ENCODE measurements at regions not wholly inside any gene's neighbourhood (a gene's known extent, or its start where the extent isn't known, plus 50 kb on each side); places are given as distances from the start of the nearest gene placed in this dataset.

DNA sequence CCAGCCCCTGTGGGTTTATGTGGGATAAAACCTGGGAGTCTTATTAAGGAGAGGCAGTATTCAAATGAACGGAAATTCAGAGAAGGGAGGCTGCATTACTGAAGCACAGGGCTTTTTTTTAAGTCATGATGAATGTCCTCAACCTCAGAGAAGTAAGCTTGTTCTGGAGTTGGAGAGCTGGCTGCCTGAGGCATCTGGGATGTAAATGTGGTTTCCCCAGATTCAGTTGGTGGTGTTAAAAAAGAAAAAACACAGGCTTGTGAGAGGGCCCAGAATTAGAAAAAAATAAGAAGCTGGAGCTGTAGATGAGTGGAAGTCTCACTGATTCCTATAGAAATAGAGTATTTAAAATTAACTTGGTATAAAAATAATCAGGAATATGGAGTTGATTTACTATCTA lies 64.0 kb upstream of the GPR12 start:
- no peak overlapping the region for H3K4me3 ChIP-seq
- H3K27me3 ChIP-seq: no peaks in the 10 kb centered on the region
- no peak for DNase-seq
- no peaks in the 10 kb centered on the region for H3K4me1 ChIP-seq (replicated peaks in 1 of 2)
- 0 to 65% (median 30%) methylated on average over 1 of the region's 1 CpG for WGBS, 4 donors
- H3K9me3 ChIP-seq (replicated peaks in 1 of 3): no peaks in the 10 kb centered on the region
- TF ChIP-seq, protein P1, sequence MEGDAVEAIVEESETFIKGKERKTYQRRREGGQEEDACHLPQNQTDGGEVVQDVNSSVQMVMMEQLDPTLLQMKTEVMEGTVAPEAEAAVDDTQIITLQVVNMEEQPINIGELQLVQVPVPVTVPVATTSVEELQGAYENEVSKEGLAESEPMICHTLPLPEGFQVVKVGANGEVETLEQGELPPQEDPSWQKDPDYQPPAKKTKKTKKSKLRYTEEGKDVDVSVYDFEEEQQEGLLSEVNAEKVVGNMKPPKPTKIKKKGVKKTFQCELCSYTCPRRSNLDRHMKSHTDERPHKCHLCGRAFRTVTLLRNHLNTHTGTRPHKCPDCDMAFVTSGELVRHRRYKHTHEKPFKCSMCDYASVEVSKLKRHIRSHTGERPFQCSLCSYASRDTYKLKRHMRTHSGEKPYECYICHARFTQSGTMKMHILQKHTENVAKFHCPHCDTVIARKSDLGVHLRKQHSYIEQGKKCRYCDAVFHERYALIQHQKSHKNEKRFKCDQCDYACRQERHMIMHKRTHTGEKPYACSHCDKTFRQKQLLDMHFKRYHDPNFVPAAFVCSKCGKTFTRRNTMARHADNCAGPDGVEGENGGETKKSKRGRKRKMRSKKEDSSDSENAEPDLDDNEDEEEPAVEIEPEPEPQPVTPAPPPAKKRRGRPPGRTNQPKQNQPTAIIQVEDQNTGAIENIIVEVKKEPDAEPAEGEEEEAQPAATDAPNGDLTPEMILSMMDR (IDR thresholded peaks at IDR 0.05): no peak
- H3K27ac ChIP-seq: no peak overlapping the region
- intact Hi-C loops (cut with DNase I): no loop called here
- no peaks in the 10 kb centered on the region for H3K36me3 ChIP-seq (replicated peaks in 1 of 2)

DNA sequence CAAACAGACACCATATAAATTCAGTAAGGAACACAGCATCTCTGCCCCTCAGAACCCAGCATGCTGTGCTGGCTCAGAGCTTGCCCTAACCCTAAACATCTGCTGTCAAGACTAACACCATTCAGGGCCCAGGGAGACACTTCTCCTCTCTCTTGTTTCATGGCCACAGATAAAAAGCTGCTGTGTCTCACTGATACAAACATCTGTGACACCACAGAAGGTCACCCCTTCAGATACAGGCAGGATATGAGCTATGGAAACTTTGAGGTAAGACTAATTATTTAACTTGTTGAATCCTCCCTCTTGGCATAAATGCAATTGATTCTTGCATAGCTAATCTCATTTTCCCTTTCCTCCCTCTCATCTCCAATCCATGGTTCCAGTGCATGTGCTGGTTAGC lies 61.6 kb upstream of the GPR12 start:
- no peaks in the 10 kb centered on the region for H3K4me1 ChIP-seq (replicated peaks in 1 of 2)
- H3K27me3 ChIP-seq: no peaks in the 10 kb centered on the region
- intact Hi-C loops (cut with DNase I): no loop called here
- H3K27ac ChIP-seq: no peak overlapping the region
- no peaks in the 10 kb centered on the region for H3K9me3 ChIP-seq (replicated peaks in 1 of 3)
- no peak for TF ChIP-seq POLR2A (IDR thresholded peaks at IDR 0.05)
- TF ChIP-seq, protein P1 (IDR thresholded peaks at IDR 0.05): no peak
- DNase-seq: no peak
- no peak overlapping the region for H3K4me3 ChIP-seq
- no peaks in the 10 kb centered on the region for H3K36me3 ChIP-seq (replicated peaks in 1 of 2)

DNA sequence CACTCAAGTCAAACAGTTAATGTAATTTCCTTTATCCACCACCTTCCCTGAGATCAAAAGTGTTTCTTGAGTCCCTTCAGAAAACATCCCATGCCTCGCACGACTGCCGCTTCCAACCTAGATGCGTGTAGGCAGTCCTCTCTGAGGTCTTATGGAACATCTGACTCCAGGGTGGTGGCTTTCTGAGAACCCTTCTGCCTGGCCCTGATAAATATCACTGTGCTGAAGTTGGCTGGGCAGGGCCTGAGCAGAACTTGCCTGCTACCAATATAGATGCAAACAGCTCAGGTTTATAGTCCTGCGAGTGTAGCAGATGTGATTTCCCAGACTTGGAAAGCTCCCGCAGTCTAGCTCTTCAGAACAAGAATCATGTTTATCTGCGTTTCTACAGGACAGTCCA lies 61.1 kb upstream of the GPR12 start:
- WGBS, 4 donors: 84 to 96% (median 89%) methylated on average over 7 of the region's 7 CpGs
- TF ChIP-seq, protein P1 (IDR thresholded peaks at IDR 0.05): no peak
- TF ChIP-seq POLR2A (IDR thresholded peaks at IDR 0.05): no peak

DNA sequence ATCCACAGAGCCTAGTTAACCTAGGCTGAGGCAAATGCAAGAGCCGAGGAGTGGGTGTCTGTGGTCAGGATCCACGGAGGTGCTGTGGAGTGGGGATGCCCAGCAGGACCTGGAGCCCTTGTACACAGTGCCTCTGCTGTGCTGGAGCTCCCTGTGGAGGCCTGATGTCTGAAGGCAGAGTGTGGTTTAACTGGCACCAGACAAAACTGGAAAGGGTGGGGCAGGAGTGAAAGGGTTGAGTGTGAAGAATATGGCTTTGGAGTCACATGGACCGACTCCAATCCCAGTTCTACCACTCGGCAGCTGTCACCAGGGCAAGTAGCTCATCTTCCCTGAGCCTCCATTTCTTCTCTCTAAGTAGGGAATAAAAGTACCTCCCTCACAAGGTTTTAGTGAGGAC lies 60.3 kb upstream of the GPR12 start:
- no peak for DNase-seq
- Histone ChIP-seq H3K27ac (no peak overlapping the region), H3K9me3 (replicated peaks in 1 of 3) (no peaks in the 10 kb centered on the region), H3K4me1 (replicated peaks in 1 of 2) (no peaks in the 10 kb centered on the region), H3K36me3 (replicated peaks in 1 of 2) (no peaks in the 10 kb centered on the region), H3K27me3 (no peaks in the 10 kb centered on the region), H3K4me3 (no peak overlapping the region)
- intact Hi-C loops (cut with DNase I): no loop called here
- 68 to 86% (median 81%) methylated on average over 3 to 4 of the region's 4 CpGs for WGBS, 4 donors
- TF ChIP-seq, protein P1 (IDR thresholded peaks at IDR 0.05): no peak
- no peak for TF ChIP-seq POLR2A (IDR thresholded peaks at IDR 0.05)

More for the DNA sequence above, 61.1 kb upstream of the GPR12 start:
- Histone ChIP-seq H3K4me3 (no peak overlapping the region), H3K36me3 (replicated peaks in 1 of 2) (no peaks in the 10 kb centered on the region), H3K27ac (no peak overlapping the region), H3K9me3 (replicated peaks in 1 of 3) (no peaks in the 10 kb centered on the region), H3K27me3 (no peaks in the 10 kb centered on the region), H3K4me1 (replicated peaks in 1 of 2) (no peaks in the 10 kb centered on the region)
- intact Hi-C loops (cut with DNase I): no loop called here
- DNase-seq: no peak

Data from adrenal gland (tissue), 9 donors.